HUES48 (cell line): ENCODE measurements at regions not wholly inside any gene's neighbourhood (a gene's known extent, or its start where the extent isn't known, plus 50 kb on each side); places are given as distances from the start of the nearest gene placed in this dataset.
"Not testable (repeated sequence)": the region's sequence is repeated elsewhere in the genome, so short reads cannot be mapped to it uniquely, and the experiment has no call there.

Experiments used
- H3K27ac ChIP-seq: one replicate; pipeline ENCODE4 v1.7.0; 2013; ENCODE audit warnings: low read depth, low read length, inconsistent platforms
- H3K27me3 ChIP-seq: 2 replicates; pipeline ENCODE4 v1.6.1; 2013; ENCODE audit warnings: mild to moderate bottlenecking, low read length; ENCODE audit not compliant: control insufficient read depth, insufficient read depth
- H3K36me3 ChIP-seq: 2 replicates; pipeline ENCODE4 v1.6.1; 2013; ENCODE audit warnings: low read length; ENCODE audit not compliant: control insufficient read depth, insufficient read depth
- H3K4me1 ChIP-seq: 2 replicates; pipeline ENCODE4 v1.6.1; 2013; ENCODE audit warnings: mild to moderate bottlenecking, low read length; ENCODE audit not compliant: control insufficient read depth, insufficient read depth
- H3K4me3 ChIP-seq: 2 replicates; pipeline ENCODE4 v1.5.1; 2013; ENCODE audit warnings: mild to moderate bottlenecking, low read depth, low read length
- H3K9ac ChIP-seq: 2 replicates; pipeline ENCODE4 v1.6.1; 2013; ENCODE audit warnings: mild to moderate bottlenecking, low read depth, low read length, moderate library complexity
- H3K9me3 ChIP-seq: 2 replicates; pipeline ENCODE4 v1.6.1; 2013; ENCODE audit warnings: low read length; ENCODE audit not compliant: control insufficient read depth, insufficient read depth

GRCh38 chr22:49674479-49675050 is 153.1 kb downstream of the BRD1 start:
- no peak overlapping the region for H3K9ac ChIP-seq
- H3K27ac ChIP-seq = no peak overlapping the region
- no peaks in the 10 kb centered on the region for H3K9me3 ChIP-seq
- H3K27me3 ChIP-seq = peaks cover 45% of the 10 kb centered on the region
- no peaks in the 10 kb centered on the region for H3K36me3 ChIP-seq
- no peak overlapping the region for H3K4me3 ChIP-seq
- peaks cover 8% of the 10 kb centered on the region; the same call in 1 of the 2 replicates for H3K4me1 ChIP-seq

GRCh38 chr22:49673048-49673447 is 154.6 kb downstream of the BRD1 start:
- no peak overlapping the region for H3K9ac ChIP-seq
- H3K27ac ChIP-seq = no peak overlapping the region
- H3K27me3 ChIP-seq = peaks cover 59% of the 10 kb centered on the region
- no peak overlapping the region for H3K4me3 ChIP-seq
- H3K9me3 ChIP-seq = peaks cover 3% of the 10 kb centered on the region; the same call in 1 of the 2 replicates
- no peaks in the 10 kb centered on the region for H3K36me3 ChIP-seq
- peaks cover 8% of the 10 kb centered on the region; the same call in 1 of the 2 replicates for H3K4me1 ChIP-seq

DNA sequence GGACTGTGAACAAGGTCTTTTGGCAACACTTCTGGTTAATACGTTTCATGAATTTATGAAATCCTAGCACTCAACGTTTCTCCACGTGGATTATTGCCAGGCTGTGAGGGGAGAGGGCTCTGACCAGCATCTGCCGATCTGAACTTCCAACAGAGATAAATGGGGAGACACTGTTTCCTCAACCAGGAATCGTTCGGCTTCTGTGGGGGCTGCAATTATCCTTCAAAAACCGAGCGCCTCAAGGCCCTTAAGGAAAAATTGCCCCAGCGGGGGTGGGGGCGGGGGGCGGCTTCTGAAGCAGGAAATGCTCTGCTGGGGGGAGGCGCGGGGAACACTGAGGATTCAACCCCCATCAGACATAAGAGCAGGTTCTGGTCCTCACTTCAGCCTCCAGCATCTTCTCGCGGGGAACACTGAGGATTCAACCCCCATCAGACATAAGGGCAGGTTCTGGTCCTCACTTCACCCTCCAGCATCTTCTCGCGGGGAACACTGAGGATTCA is 155.6 kb downstream of the BRD1 start:
- no peaks in the 10 kb centered on the region for H3K36me3 ChIP-seq
- peaks cover 3% of the 10 kb centered on the region; the same call in 1 of the 2 replicates for H3K9me3 ChIP-seq
- H3K4me3 ChIP-seq = peak overlapping the region; percentile 30; the same call in 1 of the 2 replicates
- peaks cover 8% of the 10 kb centered on the region; the same call in 1 of the 2 replicates for H3K4me1 ChIP-seq
- no peak overlapping the region for H3K9ac ChIP-seq
- H3K27me3 ChIP-seq = peaks cover 59% of the 10 kb centered on the region
- H3K27ac ChIP-seq = no peak overlapping the region

GRCh38 chr22:49671331-49672013 is 156.2 kb downstream of the BRD1 start:
- no peak overlapping the region for H3K27ac ChIP-seq
- peak overlapping the region; percentile 52 for H3K4me3 ChIP-seq
- H3K9ac ChIP-seq = no peak overlapping the region
- H3K27me3 ChIP-seq = peaks cover 59% of the 10 kb centered on the region
- peaks cover 3% of the 10 kb centered on the region; the same call in 1 of the 2 replicates for H3K9me3 ChIP-seq
- H3K36me3 ChIP-seq = no peaks in the 10 kb centered on the region
- H3K4me1 ChIP-seq = peaks cover 8% of the 10 kb centered on the region; the same call in 1 of the 2 replicates

DNA sequence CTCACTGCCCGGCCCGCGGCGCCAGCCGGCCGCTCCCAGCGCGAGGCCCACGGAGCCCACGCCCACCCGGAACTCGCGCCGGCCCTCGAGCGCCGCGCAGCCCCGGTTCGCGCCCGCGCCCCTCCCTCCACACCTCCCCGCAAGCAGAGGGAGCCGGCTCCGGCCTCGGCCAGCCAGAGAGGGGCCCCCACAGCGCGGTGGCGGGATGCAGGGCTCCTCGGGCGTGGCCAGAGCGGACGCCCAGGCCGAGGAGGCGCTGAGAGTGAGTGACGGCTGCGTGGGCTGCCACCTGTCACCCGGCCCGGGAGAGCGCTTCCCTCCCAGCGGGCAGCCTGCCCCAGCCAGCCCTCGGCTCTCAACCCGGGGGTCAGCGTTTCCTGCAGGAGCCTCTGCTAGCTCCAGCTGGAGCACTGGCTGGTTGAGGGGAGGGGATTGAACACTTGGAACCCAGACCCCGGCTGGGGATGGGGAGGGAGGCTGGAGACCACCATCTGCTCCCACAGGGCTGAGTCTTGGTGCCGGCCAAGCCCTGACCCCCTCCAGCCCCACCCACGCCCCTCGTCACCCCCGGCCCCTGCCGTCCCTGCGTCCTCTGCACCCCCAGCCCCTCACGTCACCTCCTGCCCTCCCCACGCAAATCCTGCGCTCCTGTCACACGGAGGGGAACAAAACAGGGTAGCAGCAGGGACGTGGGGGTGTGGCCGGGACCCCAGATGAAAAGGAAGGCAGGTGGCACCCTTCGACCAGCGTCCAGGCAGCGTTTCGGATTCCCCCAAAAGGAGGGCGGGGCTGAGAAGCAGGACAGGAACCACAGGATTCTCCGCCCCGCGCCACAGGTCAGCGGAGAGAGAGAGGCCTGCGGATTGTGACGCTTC is 157.0 kb downstream of the BRD1 start:
- H3K27me3 ChIP-seq = peaks cover 56% of the 10 kb centered on the region
- peak overlapping the region; percentile 52 for H3K4me3 ChIP-seq

DNA sequence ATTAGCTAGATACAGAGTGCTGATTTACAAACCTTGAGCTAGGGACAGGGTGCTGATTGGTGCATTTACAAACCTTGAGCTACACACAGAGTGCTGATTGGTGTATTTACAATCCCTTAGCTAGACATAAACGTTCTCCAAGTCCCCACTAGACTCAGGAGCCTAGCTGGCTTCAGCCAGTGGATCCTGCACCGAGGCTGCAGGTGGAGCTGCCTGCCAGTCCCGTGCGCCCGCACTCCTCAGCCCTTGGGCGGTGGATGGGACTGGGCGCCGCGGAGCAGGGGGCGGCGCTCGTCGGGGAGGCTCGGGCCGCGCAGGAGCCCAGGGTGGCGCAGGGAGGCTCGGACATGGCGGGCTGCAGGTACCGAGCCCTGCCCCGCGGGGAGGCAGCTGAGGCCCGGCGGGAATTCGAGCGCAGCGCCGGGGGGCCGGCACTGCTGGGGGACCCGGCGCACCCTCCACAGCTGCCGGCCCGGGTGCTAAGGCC is 157.7 kb downstream of the BRD1 start:
- not testable (repeated sequence) for H3K9ac ChIP-seq, H3K27ac ChIP-seq, H3K36me3 ChIP-seq, H3K4me1 ChIP-seq, H3K9me3 ChIP-seq
- peak overlapping the region; percentile 52 for H3K4me3 ChIP-seq
- peaks cover 53% of the 10 kb centered on the region for H3K27me3 ChIP-seq

More for the DNA sequence above, 157.0 kb downstream of the BRD1 start:
- Histone ChIP-seq H3K9ac (no peak overlapping the region), H3K4me1 (peaks cover 8% of the 10 kb centered on the region; the same call in 1 of the 2 replicates), H3K36me3 (no peaks in the 10 kb centered on the region), H3K27ac (no peak overlapping the region), H3K9me3 (peaks cover 3% of the 10 kb centered on the region; the same call in 1 of the 2 replicates)

DNA sequence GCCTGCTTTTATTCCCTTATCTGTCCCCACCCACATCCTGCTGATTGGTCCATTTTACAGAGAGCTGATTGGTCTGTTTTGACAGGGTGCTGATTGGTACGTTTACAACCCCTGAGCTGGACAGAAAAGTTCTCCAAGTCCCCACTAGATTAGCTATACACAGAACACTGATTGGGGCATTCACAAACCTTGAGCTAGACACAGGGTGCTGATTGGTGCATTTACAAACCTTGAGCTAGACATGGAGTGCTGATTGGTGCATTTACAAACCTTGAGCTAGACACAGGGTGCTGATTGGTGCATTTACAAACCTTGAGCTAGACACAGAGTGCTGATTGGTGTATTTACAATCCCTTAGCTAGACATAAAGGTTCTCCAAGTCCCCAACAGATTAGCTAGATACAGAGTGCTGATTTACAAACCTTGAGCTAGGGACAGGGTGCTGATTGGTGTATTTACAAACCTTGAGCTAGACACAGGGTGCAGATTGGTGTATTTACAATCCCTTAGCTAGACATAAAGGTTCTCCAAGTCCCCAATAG is 158.2 kb downstream of the BRD1 start:
- H3K27ac ChIP-seq, H3K9me3 ChIP-seq, H3K36me3 ChIP-seq, H3K4me3 ChIP-seq, H3K9ac ChIP-seq, H3K4me1 ChIP-seq: not testable (repeated sequence)
- peaks cover 53% of the 10 kb centered on the region for H3K27me3 ChIP-seq

DNA sequence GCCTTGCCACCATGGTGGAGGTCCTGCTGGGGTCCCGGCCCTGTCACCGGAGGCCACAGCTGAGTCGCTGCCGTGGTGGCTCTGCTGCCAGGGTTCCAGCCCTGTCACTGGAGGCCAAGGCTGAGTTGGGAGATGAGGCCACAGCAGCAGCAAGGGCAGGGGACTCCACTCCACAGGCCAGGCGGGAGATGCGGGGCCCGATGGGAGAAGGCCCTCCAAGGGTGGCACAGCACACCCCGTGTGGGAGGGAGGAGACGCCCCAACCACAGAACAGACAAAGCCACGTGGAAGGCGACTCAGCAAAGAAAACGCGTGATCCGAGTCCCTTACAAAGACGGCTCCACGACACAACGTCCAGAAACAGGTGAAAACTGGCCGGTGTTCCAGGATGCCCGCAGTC is 159.3 kb downstream of the BRD1 start:
- H3K9me3 ChIP-seq = peaks cover 3% of the 10 kb centered on the region; the same call in 1 of the 2 replicates
- peaks cover 8% of the 10 kb centered on the region; the same call in 1 of the 2 replicates for H3K4me1 ChIP-seq
- H3K27me3 ChIP-seq = peaks cover 48% of the 10 kb centered on the region
- no peak overlapping the region for H3K9ac ChIP-seq
- no peak overlapping the region for H3K27ac ChIP-seq
- no peaks in the 10 kb centered on the region for H3K36me3 ChIP-seq
- H3K4me3 ChIP-seq = no peak overlapping the region

DNA sequence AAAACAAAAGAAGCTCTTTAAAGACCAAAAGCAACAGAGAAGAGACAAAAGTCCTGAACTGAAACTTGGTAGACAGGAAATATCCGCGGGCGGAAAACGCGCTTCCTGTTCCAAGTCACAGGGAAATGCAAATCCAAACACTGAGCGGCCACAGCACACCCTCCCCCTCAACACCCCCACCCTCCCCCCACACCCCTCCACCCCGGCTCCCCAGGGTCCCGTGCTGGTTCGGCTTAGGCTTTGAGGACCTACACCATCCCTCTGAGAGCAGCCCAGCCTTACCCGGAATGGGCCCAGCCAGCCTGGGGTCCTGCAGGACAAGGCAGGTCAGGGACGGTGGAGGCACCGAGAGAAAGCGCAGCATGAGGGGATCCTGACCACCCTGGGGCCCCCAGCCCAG is 160.4 kb downstream of the BRD1 start:
- Histone ChIP-seq H3K4me3 (no peak overlapping the region), H3K27ac (no peak overlapping the region), H3K36me3 (no peaks in the 10 kb centered on the region), H3K9me3 (peaks cover 3% of the 10 kb centered on the region; the same call in 1 of the 2 replicates), H3K9ac (no peak overlapping the region), H3K27me3 (peaks cover 41% of the 10 kb centered on the region), H3K4me1 (peaks cover 8% of the 10 kb centered on the region; the same call in 1 of the 2 replicates)

- H3K27ac ChIP-seq = no peak overlapping the region
- peaks cover 2% of the 10 kb centered on the region; the same call in 1 of the 2 replicates for H3K4me1 ChIP-seq
- peaks cover 31% of the 10 kb centered on the region for H3K27me3 ChIP-seq
- no peak overlapping the region for H3K4me3 ChIP-seq
- H3K9ac ChIP-seq = no peak overlapping the region
- peaks cover 3% of the 10 kb centered on the region; the same call in 1 of the 2 replicates for H3K9me3 ChIP-seq
- H3K36me3 ChIP-seq = no peaks in the 10 kb centered on the region
Measured at GRCh38 chr22:49666146-49666809, 161.4 kb downstream of the BRD1 start.
